K562 (cell line): ENCODE measurements at regions not wholly inside any gene's neighbourhood (a gene's known extent, or its start where the extent isn't known, plus 50 kb on each side); places are given as distances from the start of the nearest gene placed in this dataset.

Experiments used
- ATAC-seq: fragments of 200-7000 bp; cut with Tn5 transposase; 3 replicates; pipeline ENCODE4 v1.9.1; 2020; ENCODE audit warnings: moderate library complexity
- BruUV-seq: library from RNA; stranded (reverse); fragments of 400-500 nt; replicated peaks from 2 replicates; lab custom pipeline; 2021; lab: Mats Ljungman, UMichigan
- CTCF ChIA-PET: fragments of 300-600 bp; formaldehyde crosslinking; extraction: SDS; loops from one replicate; lab custom pipeline; 2021; ENCODE audit warnings: low intra/inter-chr PET ratio; lab: Yijun Ruan, JAX
- POLR2A ChIA-PET: fragments of 300-600, 350-650 bp; sonication (Branson Sonifier 250); formaldehyde crosslinking; extraction: SDS; loops from one replicate; lab custom pipeline; 2021; ENCODE audit warnings: antibody characterized with exemption, inconsistent platforms; lab: Yijun Ruan, JAX
- DNase-seq, 4 experiments: peaks; one replicate each; pipeline versions ENCODE4 v3.0.0 to v3.0.0-alpha.2; 2011 to 2018; ENCODE audit warnings: low spot score in 3 of 4, mixed read lengths in 3 of 4; ENCODE audit errors: extremely low read depth in 1 of 4
- FAIRE-seq: peaks from 2 replicates; lab custom pipeline; 2011; peaks lifted over from hg19 to GRCh38; lab: Jason Lieb, UNC
- H2AFZ ChIP-seq: 2 replicates; pipeline ENCODE4 v1.6.0; 2011; ENCODE audit warnings: low read depth, low read length, control low read depth, inconsistent platforms
- H3K27ac ChIP-seq: fragments of 200-600 bp; 3 replicates; pipeline ENCODE4 v1.8.0; 2011; ENCODE audit warnings: low read depth, mild to moderate bottlenecking, control low read depth, inconsistent platforms, low read length, moderate library complexity, mixed read lengths; ENCODE audit errors: extremely low read depth
- H3K27me3 ChIP-seq, 2 experiments: fragments of 300-600 bp in 1 of 2; 2 replicates in 1 of 2; 3 replicates in 1 of 2; pipeline versions ENCODE4 v1.6.0 to v1.8.0; 2011; ENCODE audit warnings: inconsistent platforms in 2 of 2, low read length in 2 of 2, mild to moderate bottlenecking in 1 of 2, mixed read lengths in 1 of 2, moderate library complexity in 1 of 2; ENCODE audit not compliant: control insufficient read depth in 2 of 2, insufficient read depth in 2 of 2
- H3K36me3 ChIP-seq: fragments of 300-600 bp; 3 replicates; pipeline ENCODE4 v1.8.0; 2011; ENCODE audit warnings: mild to moderate bottlenecking, low read length, inconsistent platforms; ENCODE audit not compliant: control insufficient read depth, insufficient read depth
- H3K4me1 ChIP-seq, 2 experiments: fragments of 200-600 bp in 1 of 2; replicated peaks in 1 of 2; 2 replicates in 1 of 2; 3 replicates in 1 of 2; pipeline versions ENCODE4 v1.5.1 to v1.8.0; 2011; ENCODE audit warnings: inconsistent platforms in 2 of 2, low read length in 2 of 2, mild to moderate bottlenecking in 1 of 2, mixed read lengths in 1 of 2, moderate library complexity in 1 of 2; ENCODE audit not compliant: control insufficient read depth in 2 of 2, insufficient read depth in 2 of 2
- H3K4me2 ChIP-seq: 2 replicates; pipeline ENCODE4 v1.6.1; 2011; ENCODE audit warnings: low read length, control low read depth, inconsistent platforms, mixed read lengths; ENCODE audit not compliant: insufficient read depth
- H3K4me3 ChIP-seq: fragments of 200-600 bp; sonication (generic), shearing (Covaris generic); 2 replicates; pipeline ENCODE4 v1.5.1; 2016; ENCODE audit warnings: control low read depth, inconsistent platforms
- H3K79me2 ChIP-seq: fragments of 200-600 bp; 3 replicates; pipeline ENCODE4 v1.8.0; 2011; ENCODE audit warnings: low read length, inconsistent platforms; ENCODE audit not compliant: control insufficient read depth, insufficient read depth
- H3K9ac ChIP-seq, 2 experiments: 2 replicates each; pipeline versions ENCODE4 v1.6.0 to v1.6.1; 2011; ENCODE audit warnings: low read depth in 2 of 2, low read length in 2 of 2, control low read depth in 1 of 2, inconsistent platforms in 1 of 2, mild to moderate bottlenecking in 1 of 2, mixed read lengths in 1 of 2; ENCODE audit not compliant: insufficient read depth in 1 of 2
- H3K9me1 ChIP-seq: one replicate; pipeline ENCODE4 v1.6.0; 2011; ENCODE audit warnings: inconsistent platforms, mild to moderate bottlenecking, low read length, moderate library complexity; ENCODE audit not compliant: control insufficient read depth, insufficient read depth
- H3K9me3 ChIP-seq: replicated peaks from 2 replicates; pipeline ENCODE4 v1.5.1; 2011; ENCODE audit warnings: low read depth, low read length, inconsistent platforms; ENCODE audit not compliant: control insufficient read depth, insufficient read depth
- H4K20me1 ChIP-seq: replicated peaks from 2 replicates; pipeline ENCODE4 v1.6.1; 2011; ENCODE audit warnings: low read length, inconsistent platforms, mixed read lengths; ENCODE audit not compliant: control insufficient read depth, insufficient read depth
- CCNT2 ChIP-seq: IDR thresholded peaks from 2 replicates; pipeline ENCODE4 v1.6.1; 2011; ENCODE audit warnings: borderline replicate concordance, low read depth, mild to moderate bottlenecking, moderate library complexity, mixed read lengths, low read length; ENCODE audit not compliant: insufficient read length; ENCODE audit errors: extremely low read depth
- ELF1 ChIP-seq: fragments of 200-800 bp; sonication (Bioruptor generic); IDR thresholded peaks from 2 replicates; pipeline ENCODE4 v1.6.1; 2016; ENCODE audit warnings: missing genetic modification characterization, missing compliant biosample characterization
- ELK1 ChIP-seq: sonication (generic); formaldehyde crosslinking; IDR thresholded peaks from 2 replicates; pipeline ENCODE4 v1.8.1; 2022; ENCODE audit warnings: missing genetic modification reagents
- PURB ChIP-seq: sonication (generic); formaldehyde crosslinking; IDR thresholded peaks from 2 replicates; pipeline ENCODE4 v1.9.0; 2021; ENCODE audit warnings: low read depth, mild to moderate bottlenecking, missing genetic modification reagents
- YBX1 ChIP-seq: fragments of 450-650 bp; IDR thresholded peaks from 2 replicates; pipeline ENCODE4 v1.7.1; 2016; ENCODE audit warnings: mild to moderate bottlenecking
- ZNF146 ChIP-seq: IDR thresholded peaks from one replicate; pipeline ENCODE4 v1.6.1; 2018; ENCODE audit warnings: missing compliant biosample characterization; ENCODE audit not compliant: unreplicated experiment
- ZNF407 ChIP-seq: fragments of 450-650 bp; IDR thresholded peaks from 2 replicates; pipeline ENCODE4 v1.6.1; 2016; ENCODE audit warnings: low read depth
- WGBS: fragments of 100-300 bp; shearing (Covaris generic); methylation state at CpG from one replicate; pipeline ENCODE4 v1.1.6; 2016; ENCODE audit warnings: low coverage, mixed read lengths; ENCODE audit not compliant: insufficient coverage; ENCODE audit errors: missing lambda C conversion rate; 5-methylcytosine and 5-hydroxymethylcytosine counted together
- in situ Hi-C: fragments of 300-500 bp; cut with MboI; formaldehyde crosslinking; loops from 4 replicates; pipeline ENCODE4 v1.15.0; 2018; ENCODE audit warnings: inconsistent platforms, mixed read lengths
- intact Hi-C: fragments of 100-400 bp; cut with micrococcal nuclease; formaldehyde crosslinking; loops from 2 replicates; pipeline ENCODE4 v1.14.2; 2022

GRCh38 chr12:125873016-125873415 lies 807.8 kb downstream of the AACS start:
- Histone ChIP-seq H4K20me1 (no peaks in the 10 kb centered on the region), H3K9ac (no peak overlapping the region), H3K79me2 (no peaks in the 10 kb centered on the region), H3K4me3 (no peak overlapping the region), H3K4me2 (no peak overlapping the region), H3K36me3 (no peaks in the 10 kb centered on the region), H3K9me3 (no peaks in the 10 kb centered on the region), H3K9me1 (no peaks in the 10 kb centered on the region), H2AFZ (no peak overlapping the region), H3K27ac (no peak overlapping the region), H3K27me3 (no peaks in the 10 kb centered on the region), H3K4me1 (no peaks in the 10 kb centered on the region)
- CTCF ChIA-PET: no interaction called here
- POLR2A ChIA-PET: no interaction called here
- DNase-seq: no peak
- intact Hi-C loops (no loop called here), in situ Hi-C loops (no loop called here)
- BruUV-seq: no TSS peak
- 1% methylated on average over 5 of the region's 5 CpGs for WGBS
- ATAC-seq: no peak
- FAIRE-seq: no peak
- no peak for TF ChIP-seq ELK1 (CRISPR knock-in tag)
- no peak for TF ChIP-seq CCNT2
- TF ChIP-seq ELF1 (tag): no peak
- no peak for TF ChIP-seq ZNF146 (CRISPR knock-in tag)
- no peak for TF ChIP-seq YBX1
- no peak for TF ChIP-seq PURB (CRISPR knock-in tag)
- no peak for TF ChIP-seq ZNF407
